ENCODE measurements at regions not wholly inside any gene's neighbourhood (a gene's known extent, or its start where the extent isn't known, plus 50 kb on each side); places are given as distances from the start of the nearest gene placed in this dataset.

DNA sequence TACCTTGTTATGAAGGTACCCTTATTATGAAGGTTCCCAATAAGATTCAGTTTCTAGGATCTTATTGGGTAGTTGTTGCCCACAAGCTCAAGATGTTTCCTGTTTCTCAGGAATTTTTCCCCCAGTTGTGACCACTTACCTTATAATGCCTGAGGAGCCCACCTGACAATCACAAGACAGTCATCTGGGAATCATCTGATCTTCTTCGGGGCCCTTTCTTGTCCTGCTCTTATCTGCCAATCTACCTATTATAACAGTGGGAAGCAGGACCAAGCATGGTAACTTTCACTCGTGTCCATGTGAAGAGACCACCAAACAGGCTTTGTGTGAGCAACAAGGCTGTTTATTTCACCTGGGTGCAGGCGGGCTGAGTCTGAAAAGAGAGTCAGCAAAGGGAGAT is 825.5 kb downstream of the BCL11B start:
- no peak overlapping the region for H2BK20ac ChIP-seq (ENCODE audit: low read depth, low read length)
- no peak overlapping the region for H4K8ac ChIP-seq (ENCODE audit: low read depth in 2 of 2, low read length in 2 of 2)
- dilution Hi-C loops (cut with HindIII; ENCODE audit: low sequenced_read_pairs, unreplicated experiment) (no loop called here), in situ Hi-C loops (cut with MboI; ENCODE audit: low sequenced_read_pairs) (no loop called here), intact Hi-C loops (cut with micrococcal nuclease) (no loop called here)
- no peak overlapping the region for H2BK120ac ChIP-seq (ENCODE audit: low read depth, low read length)
- H2AK5ac ChIP-seq (ENCODE audit: low read depth, low read length) = no peak overlapping the region
- no peak overlapping the region for H2BK15ac ChIP-seq (ENCODE audit: low read depth, low read length)
- no peaks in the 10 kb centered on the region for H3K4me1 ChIP-seq (ENCODE audit: control insufficient read depth, insufficient read depth, low read length)
- H3K4me3 ChIP-seq (ENCODE audit: insufficient read depth, low read depth, low read length) = no peak overlapping the region
- ChIA-PET POLR2A (ENCODE audit: unreplicated experiment) (no interaction called here), CTCF (no interaction called here)
- no peaks in the 10 kb centered on the region for H3K79me1 ChIP-seq (ENCODE audit: low read depth in 1 of 2, low read length in 2 of 2)
- no peak overlapping the region for H2BK5ac ChIP-seq (ENCODE audit: low read depth, low read length, poor library complexity, severe bottlenecking)
- no peak overlapping the region for H3K18ac ChIP-seq (ENCODE audit: low read depth, low read length)
- no peak overlapping the region for H3K14ac ChIP-seq (replicated peaks; ENCODE audit: low read depth, low read length)
- DNase-seq = no peak
- H4K91ac ChIP-seq (ENCODE audit: insufficient read depth, low read depth, low read length) = no peak overlapping the region
- H3K56ac ChIP-seq (ENCODE audit: extremely low read depth, insufficient read depth, low read length) = no peak overlapping the region
- H3K9me3 ChIP-seq (ENCODE audit: control insufficient read depth, insufficient read depth, low read length) = peaks cover 15% of the 10 kb centered on the region
- no peak overlapping the region for H2AFZ ChIP-seq (replicated peaks; ENCODE audit: low read length, poor library complexity)
- no peak for ATAC-seq (ENCODE audit: low read depth)
- H3K9me1 ChIP-seq (ENCODE audit: insufficient read depth, low read length) = no peaks in the 10 kb centered on the region
- H3K36me3 ChIP-seq (ENCODE audit: control insufficient read depth, insufficient read depth, low read length) = no peaks in the 10 kb centered on the region
- H3K4me2 ChIP-seq (ENCODE audit: low read depth, low read length) = no peak overlapping the region
- BruUV-seq (replicated peaks) = no TSS peak
- no peak overlapping the region for H3K23ac ChIP-seq (ENCODE audit: low read depth, low read length)
- TF ChIP-seq MAZ (IDR thresholded peaks at IDR 0.05; ENCODE audit: borderline replicate concordance, low read depth, low read length) (no peak), CEBPB (IDR thresholded peaks at IDR 0.05; ENCODE audit: low read depth, low read length) (no peak), RCOR1 (IDR thresholded peaks at IDR 0.05; ENCODE audit: insufficient replicate concordance, low read length) (no peak), BHLHE40 (IDR thresholded peaks at IDR 0.05; ENCODE audit: low read depth, low read length) (no peak), CHD1 (IDR thresholded peaks at IDR 0.05; ENCODE audit: low read depth, low read length) (no peak), MXI1 (IDR thresholded peaks at IDR 0.05; ENCODE audit: borderline replicate concordance, low read depth, low read length) (no peak), RAD21 (IDR thresholded peaks at IDR 0.05; ENCODE audit: low read length) (no peak), SMC3 (IDR thresholded peaks at IDR 0.05; ENCODE audit: low read depth, low read length) (no peak), POLR2A (IDR thresholded peaks at IDR 0.05; ENCODE audit: low read depth, low read length) (no peak), NFE2L2 (IDR thresholded peaks at IDR 0.05; ENCODE audit: low read depth, low read length) (no peak), RFX5 (IDR thresholded peaks at IDR 0.05; ENCODE audit: low read depth, low read length) (no peak), MAFK (IDR thresholded peaks at IDR 0.05; ENCODE audit: low read depth, low read length) (no peak)
- TF ChIP-seq, protein P1, sequence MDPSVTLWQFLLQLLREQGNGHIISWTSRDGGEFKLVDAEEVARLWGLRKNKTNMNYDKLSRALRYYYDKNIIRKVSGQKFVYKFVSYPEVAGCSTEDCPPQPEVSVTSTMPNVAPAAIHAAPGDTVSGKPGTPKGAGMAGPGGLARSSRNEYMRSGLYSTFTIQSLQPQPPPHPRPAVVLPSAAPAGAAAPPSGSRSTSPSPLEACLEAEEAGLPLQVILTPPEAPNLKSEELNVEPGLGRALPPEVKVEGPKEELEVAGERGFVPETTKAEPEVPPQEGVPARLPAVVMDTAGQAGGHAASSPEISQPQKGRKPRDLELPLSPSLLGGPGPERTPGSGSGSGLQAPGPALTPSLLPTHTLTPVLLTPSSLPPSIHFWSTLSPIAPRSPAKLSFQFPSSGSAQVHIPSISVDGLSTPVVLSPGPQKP (IDR thresholded peaks at IDR 0.05; ENCODE audit: borderline replicate concordance, low read depth, low read length) = no peak
- TF ChIP-seq, protein P2, sequence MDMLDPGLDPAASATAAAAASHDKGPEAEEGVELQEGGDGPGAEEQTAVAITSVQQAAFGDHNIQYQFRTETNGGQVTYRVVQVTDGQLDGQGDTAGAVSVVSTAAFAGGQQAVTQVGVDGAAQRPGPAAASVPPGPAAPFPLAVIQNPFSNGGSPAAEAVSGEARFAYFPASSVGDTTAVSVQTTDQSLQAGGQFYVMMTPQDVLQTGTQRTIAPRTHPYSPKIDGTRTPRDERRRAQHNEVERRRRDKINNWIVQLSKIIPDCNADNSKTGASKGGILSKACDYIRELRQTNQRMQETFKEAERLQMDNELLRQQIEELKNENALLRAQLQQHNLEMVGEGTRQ (IDR thresholded peaks at IDR 0.05; ENCODE audit: low read depth, low read length) = no peak
- TF ChIP-seq, protein P3, sequence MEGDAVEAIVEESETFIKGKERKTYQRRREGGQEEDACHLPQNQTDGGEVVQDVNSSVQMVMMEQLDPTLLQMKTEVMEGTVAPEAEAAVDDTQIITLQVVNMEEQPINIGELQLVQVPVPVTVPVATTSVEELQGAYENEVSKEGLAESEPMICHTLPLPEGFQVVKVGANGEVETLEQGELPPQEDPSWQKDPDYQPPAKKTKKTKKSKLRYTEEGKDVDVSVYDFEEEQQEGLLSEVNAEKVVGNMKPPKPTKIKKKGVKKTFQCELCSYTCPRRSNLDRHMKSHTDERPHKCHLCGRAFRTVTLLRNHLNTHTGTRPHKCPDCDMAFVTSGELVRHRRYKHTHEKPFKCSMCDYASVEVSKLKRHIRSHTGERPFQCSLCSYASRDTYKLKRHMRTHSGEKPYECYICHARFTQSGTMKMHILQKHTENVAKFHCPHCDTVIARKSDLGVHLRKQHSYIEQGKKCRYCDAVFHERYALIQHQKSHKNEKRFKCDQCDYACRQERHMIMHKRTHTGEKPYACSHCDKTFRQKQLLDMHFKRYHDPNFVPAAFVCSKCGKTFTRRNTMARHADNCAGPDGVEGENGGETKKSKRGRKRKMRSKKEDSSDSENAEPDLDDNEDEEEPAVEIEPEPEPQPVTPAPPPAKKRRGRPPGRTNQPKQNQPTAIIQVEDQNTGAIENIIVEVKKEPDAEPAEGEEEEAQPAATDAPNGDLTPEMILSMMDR (conservative IDR thresholded peaks at IDR 0.05; ENCODE audit: low read depth, low read length) = no peak
- H3K27me3 ChIP-seq (ENCODE audit: control insufficient read depth, insufficient read depth, low read length) = no peaks in the 10 kb centered on the region
- no peak overlapping the region for H2AK9ac ChIP-seq (replicated peaks; ENCODE audit: low read depth, low read length, poor library complexity)
- WGBS, 2 experiments (ENCODE audit: extremely low coverage in 2 of 2, insufficient read length in 1 of 2) = no CpG with 5 or more reads among the region's 3 CpGs
- H4K5ac ChIP-seq (ENCODE audit: low read depth, low read length) = no peak overlapping the region
- H3K4ac ChIP-seq (ENCODE audit: low read depth, low read length) = no peak overlapping the region
- H3K27ac ChIP-seq (ENCODE audit: insufficient read depth, low read length) = no peak overlapping the region
- H4K20me1 ChIP-seq (ENCODE audit: insufficient read depth, low read length) = no peaks in the 10 kb centered on the region
- no peak overlapping the region for H3K9ac ChIP-seq (ENCODE audit: low read depth, low read length)

All from IMR-90 (cell line).